ENCODE measurements at regions not wholly inside any gene's neighbourhood (a gene's known extent, or its start where the extent isn't known, plus 50 kb on each side); places are given as distances from the start of the nearest gene placed in this dataset.
"Not testable (repeated sequence)": the region's sequence is repeated elsewhere in the genome, so short reads cannot be mapped to it uniquely, and the experiment has no call there.

GRCh38 chr21:25161571-25161970, 445.7 kb downstream of the MRPL39 start:
- no peaks in the 10 kb centered on the region for H3F3A ChIP-seq (ENCODE audit: insufficient read depth, low read length)
- H3K79me2 ChIP-seq (ENCODE audit: low read length), result no peaks in the 10 kb centered on the region
- TF ChIP-seq CTCF (IDR thresholded peaks at IDR 0.05; ENCODE audit: low read length) (no peak), EZH2 (optimal IDR thresholded peaks at IDR 0.05; ENCODE audit: low read depth, low read length) (no peak), EZH2phosphoT487 (IDR thresholded peaks at IDR 0.05; ENCODE audit: low read length) (no peak)
- H3K9ac ChIP-seq (ENCODE audit: low read length), result no peak overlapping the region
- H4K20me1 ChIP-seq (ENCODE audit: insufficient read depth, low read length), result no peaks in the 10 kb centered on the region
- no peaks in the 10 kb centered on the region for H3K4me1 ChIP-seq (ENCODE audit: low read length)
- no peaks in the 10 kb centered on the region for H3K9me2 ChIP-seq (replicated peaks; ENCODE audit: insufficient read depth, low read length)
- no peak overlapping the region for H3K27ac ChIP-seq (ENCODE audit: low read length)
- no peaks in the 10 kb centered on the region for H3K9me3 ChIP-seq (replicated peaks; ENCODE audit: insufficient read depth, low read length)
- H3K27me3 ChIP-seq (replicated peaks; ENCODE audit: insufficient read depth, low read length), result no peaks in the 10 kb centered on the region
- H3K4me2 ChIP-seq (ENCODE audit: low read depth, low read length), result no peak overlapping the region
- H3K4me3 ChIP-seq (ENCODE audit: low read length), result no peak overlapping the region
- H2AFZ ChIP-seq (ENCODE audit: low read length), result no peak overlapping the region
- no peak for DNase-seq
- no peaks in the 10 kb centered on the region for H3K36me3 ChIP-seq (replicated peaks; ENCODE audit: insufficient read depth, low read length)

GRCh38 chr21:25155020-25155419, 452.3 kb downstream of the MRPL39 start:
- H3K79me2 ChIP-seq (ENCODE audit: low read length); H3K9me2 ChIP-seq (replicated peaks; ENCODE audit: insufficient read depth, low read length); H3F3A ChIP-seq (ENCODE audit: insufficient read depth, low read length); H4K20me1 ChIP-seq (ENCODE audit: insufficient read depth, low read length); H3K27me3 ChIP-seq (replicated peaks; ENCODE audit: insufficient read depth, low read length); H2AFZ ChIP-seq (ENCODE audit: low read length); H3K4me1 ChIP-seq (ENCODE audit: low read length); DNase-seq; H3K4me3 ChIP-seq (ENCODE audit: low read length); H3K9me3 ChIP-seq (replicated peaks; ENCODE audit: insufficient read depth, low read length); H3K36me3 ChIP-seq (replicated peaks; ENCODE audit: insufficient read depth, low read length); H3K27ac ChIP-seq (ENCODE audit: low read length); H3K9ac ChIP-seq (ENCODE audit: low read length); H3K4me2 ChIP-seq (ENCODE audit: low read depth, low read length): not testable (repeated sequence)

GRCh38 chr21:25149022-25149421, 458.3 kb downstream of the MRPL39 start:
- DNase-seq, result no peak
- Histone ChIP-seq H3K9me2 (replicated peaks; ENCODE audit: insufficient read depth, low read length) (no peaks in the 10 kb centered on the region), H3F3A (ENCODE audit: insufficient read depth, low read length) (no peaks in the 10 kb centered on the region), H3K4me2 (ENCODE audit: low read depth, low read length) (no peak overlapping the region), H3K4me3 (ENCODE audit: low read length) (no peak overlapping the region), H4K20me1 (ENCODE audit: insufficient read depth, low read length) (no peaks in the 10 kb centered on the region), H3K9me3 (replicated peaks; ENCODE audit: insufficient read depth, low read length) (no peaks in the 10 kb centered on the region), H3K36me3 (replicated peaks; ENCODE audit: insufficient read depth, low read length) (no peaks in the 10 kb centered on the region), H3K27me3 (replicated peaks; ENCODE audit: insufficient read depth, low read length) (no peaks in the 10 kb centered on the region), H3K4me1 (ENCODE audit: low read length) (no peaks in the 10 kb centered on the region), H3K79me2 (ENCODE audit: low read length) (no peaks in the 10 kb centered on the region), H3K27ac (ENCODE audit: low read length) (no peak overlapping the region), H2AFZ (ENCODE audit: low read length) (no peak overlapping the region), H3K9ac (ENCODE audit: low read length) (no peak overlapping the region)
- TF ChIP-seq CTCF (IDR thresholded peaks at IDR 0.05; ENCODE audit: low read length) (no peak), EZH2phosphoT487 (IDR thresholded peaks at IDR 0.05; ENCODE audit: low read length) (no peak), EZH2 (optimal IDR thresholded peaks at IDR 0.05; ENCODE audit: low read depth, low read length) (no peak)

- Histone ChIP-seq H3K4me2 (ENCODE audit: low read depth, low read length) (no peak overlapping the region), H3K79me2 (ENCODE audit: low read length) (no peaks in the 10 kb centered on the region), H4K20me1 (ENCODE audit: insufficient read depth, low read length) (no peaks in the 10 kb centered on the region), H3K36me3 (replicated peaks; ENCODE audit: insufficient read depth, low read length) (no peaks in the 10 kb centered on the region), H3K4me3 (ENCODE audit: low read length) (no peak overlapping the region), H3K4me1 (ENCODE audit: low read length) (no peaks in the 10 kb centered on the region), H3K9ac (ENCODE audit: low read length) (no peak overlapping the region), H3F3A (ENCODE audit: insufficient read depth, low read length) (no peaks in the 10 kb centered on the region), H3K9me3 (replicated peaks; ENCODE audit: insufficient read depth, low read length) (no peaks in the 10 kb centered on the region), H3K27me3 (replicated peaks; ENCODE audit: insufficient read depth, low read length) (no peaks in the 10 kb centered on the region), H3K9me2 (replicated peaks; ENCODE audit: insufficient read depth, low read length) (no peaks in the 10 kb centered on the region), H3K27ac (ENCODE audit: low read length) (no peak overlapping the region), H2AFZ (ENCODE audit: low read length) (no peak overlapping the region)
- DNase-seq, result no peak
- TF ChIP-seq EZH2 (optimal IDR thresholded peaks at IDR 0.05; ENCODE audit: low read depth, low read length) (no peak), EZH2phosphoT487 (IDR thresholded peaks at IDR 0.05; ENCODE audit: low read length) (no peak), CTCF (IDR thresholded peaks at IDR 0.05; ENCODE audit: low read length) (no peak)
These were observed 467.9 kb downstream of the MRPL39 start for GRCh38 chr21:25139414-25139813.
